ENCODE measurements at regions not wholly inside any gene's neighbourhood (a gene's known extent, or its start where the extent isn't known, plus 50 kb on each side); places are given as distances from the start of the nearest gene placed in this dataset.

DNA sequence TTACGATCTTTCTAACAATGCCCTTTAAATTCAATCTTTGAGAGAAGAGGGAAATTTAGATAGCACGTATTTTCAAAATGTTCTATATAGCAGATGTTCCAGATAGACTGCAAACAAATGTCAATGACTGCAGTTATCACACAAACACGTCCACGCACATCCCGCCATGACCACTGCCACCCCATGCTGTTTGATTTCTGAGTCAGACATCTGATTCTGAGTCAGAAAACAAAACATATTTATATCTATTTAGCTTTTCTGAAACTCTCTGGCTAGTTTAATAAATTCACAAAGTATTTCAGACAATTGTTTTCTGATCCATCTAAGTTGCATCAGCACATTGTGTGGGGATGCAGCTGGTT, 105.9 kb upstream of the BCAT1 start:
- intact Hi-C loops (cut with micrococcal nuclease; ENCODE audit: unreplicated experiment) (loop anchor here (2.0 to 5.0 kb wide), 2 partner anchors 104 to 217 kb away; no protein-coding TSS in a partner anchor), in situ Hi-C loops (cut with MboI) (loop anchor here (5.0 kb wide), 1 partner anchor 52 kb away; no protein-coding TSS in a partner anchor)
- Histone ChIP-seq H3K9ac (ENCODE audit: control insufficient read depth, insufficient read depth, low read length) (peak overlapping the region; percentile 87), H3K4me2 (ENCODE audit: control insufficient read depth, insufficient read depth) (peak overlapping the region; percentile 94), H3K27ac (ENCODE audit: control insufficient read depth, insufficient read depth) (peak overlapping the region; percentile 92), H3K36me3 (ENCODE audit: control insufficient read depth in 2 of 2, insufficient read depth in 2 of 2, low read length in 1 of 2) (peaks cover 0 to 5% of the 10 kb centered on the region in 2 experiments; a peak in 1 of 4 replicates), H3K4me3 (peak overlapping the region; percentile 89), H3K9me3 (replicated peaks; ENCODE audit: control insufficient read depth, insufficient read depth, low read length) (no peaks in the 10 kb centered on the region), H3K4me1 (ENCODE audit: control insufficient read depth, insufficient read depth, low read length) (peaks cover 30% of the 10 kb centered on the region), H2AFZ (ENCODE audit: control insufficient read depth, low read depth, low read length) (no peak overlapping the region), H3K27me3 (replicated peaks in 1 of 2; ENCODE audit: control insufficient read depth in 2 of 2, insufficient read depth in 2 of 2, low read length in 1 of 2) (no peaks in the 10 kb centered on the region), H4K20me1 (ENCODE audit: control insufficient read depth, insufficient read depth) (no peaks in the 10 kb centered on the region), H3K79me2 (ENCODE audit: control insufficient read depth, insufficient read depth, low read length) (peaks cover 73% of the 10 kb centered on the region)
- no TSS peak for BruUV-seq (replicated peaks)
- CTCF ChIA-PET = interaction anchor here (1.4 to 9.8 kb wide), 4 partner anchors 8 to 63 kb away, joined by 4 to 141 read pairs (median 24); no protein-coding TSS in a partner anchor
- SMC1A ChIA-PET (ENCODE audit: uncharacterized antibody, unreplicated experiment) = interaction anchor here (0.9 to 15.4 kb wide), 6 partner anchors 8 to 106 kb away, joined by 3 to 526 read pairs (median 42); partner anchors contain the start of gene BCAT1
- POLR2A ChIA-PET = interaction anchor here (0.9 to 13.3 kb wide), 5 partner anchors 29 to 104 kb away, joined by 3 to 297 read pairs (median 9); no protein-coding TSS in a partner anchor
- 0% methylated on average over 5 of the region's 5 CpGs for WGBS (ENCODE audit: insufficient coverage, insufficient replicate concordance, low lambda C conversion rate, missing lambda C conversion rate)
- FAIRE-seq (no peak), DNase-seq (ENCODE audit: low read depth, low spot score) (no peak), ATAC-seq (peak; percentile 14)
- RAD21 ChIA-PET (ENCODE audit: unreplicated experiment) = interaction anchor here (3.6 to 13.0 kb wide), 3 partner anchors 45 to 54 kb away, joined by 16 to 462 read pairs (median 22); no protein-coding TSS in a partner anchor
- TF ChIP-seq NFIC (IDR thresholded peaks at IDR 0.05; ENCODE audit: low read depth, low read length) = peak; percentile 93
- TF ChIP-seq NR2F1 (conservative IDR thresholded peaks at IDR 0.05) = 0 out of 2 replicates have a peak, but pooled peaks have one; percentile 17
- peak; percentile 93 for TF ChIP-seq MEF2A (IDR thresholded peaks at IDR 0.05; ENCODE audit: insufficient read depth, low read depth, low read length)
- no peak for TF ChIP-seq RBBP5 (conservative IDR thresholded peaks at IDR 0.05)
- TF ChIP-seq MYC (IDR thresholded peaks at IDR 0.05; ENCODE audit: insufficient read depth, insufficient read length, insufficient replicate concordance, low read length, severe bottlenecking) = no peak
- TF ChIP-seq SMAD5 (IDR thresholded peaks at IDR 0.05; ENCODE audit: low read depth) = no peak
- no peak for TF ChIP-seq NFXL1 (IDR thresholded peaks at IDR 0.05; ENCODE audit: borderline replicate concordance)
- TF ChIP-seq IRF4 (IDR thresholded peaks at IDR 0.05; ENCODE audit: low read depth, low read length) = peak; percentile 95
- peak; percentile 79 for TF ChIP-seq JUND (IDR thresholded peaks at IDR 0.05; ENCODE audit: low read depth, low read length)
- TF ChIP-seq, protein P1, sequence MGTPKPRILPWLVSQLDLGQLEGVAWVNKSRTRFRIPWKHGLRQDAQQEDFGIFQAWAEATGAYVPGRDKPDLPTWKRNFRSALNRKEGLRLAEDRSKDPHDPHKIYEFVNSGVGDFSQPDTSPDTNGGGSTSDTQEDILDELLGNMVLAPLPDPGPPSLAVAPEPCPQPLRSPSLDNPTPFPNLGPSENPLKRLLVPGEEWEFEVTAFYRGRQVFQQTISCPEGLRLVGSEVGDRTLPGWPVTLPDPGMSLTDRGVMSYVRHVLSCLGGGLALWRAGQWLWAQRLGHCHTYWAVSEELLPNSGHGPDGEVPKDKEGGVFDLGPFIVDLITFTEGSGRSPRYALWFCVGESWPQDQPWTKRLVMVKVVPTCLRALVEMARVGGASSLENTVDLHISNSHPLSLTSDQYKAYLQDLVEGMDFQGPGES (IDR thresholded peaks at IDR 0.05) = no peak
- no peak for TF ChIP-seq NFYA (IDR thresholded peaks at IDR 0.05; ENCODE audit: borderline replicate concordance, low read depth, low read length)
- TF ChIP-seq IKZF1 (conservative IDR thresholded peaks at IDR 0.05) = peak; percentile 30; the same call in 1 of the 2 replicates
- TF ChIP-seq, protein P2, sequence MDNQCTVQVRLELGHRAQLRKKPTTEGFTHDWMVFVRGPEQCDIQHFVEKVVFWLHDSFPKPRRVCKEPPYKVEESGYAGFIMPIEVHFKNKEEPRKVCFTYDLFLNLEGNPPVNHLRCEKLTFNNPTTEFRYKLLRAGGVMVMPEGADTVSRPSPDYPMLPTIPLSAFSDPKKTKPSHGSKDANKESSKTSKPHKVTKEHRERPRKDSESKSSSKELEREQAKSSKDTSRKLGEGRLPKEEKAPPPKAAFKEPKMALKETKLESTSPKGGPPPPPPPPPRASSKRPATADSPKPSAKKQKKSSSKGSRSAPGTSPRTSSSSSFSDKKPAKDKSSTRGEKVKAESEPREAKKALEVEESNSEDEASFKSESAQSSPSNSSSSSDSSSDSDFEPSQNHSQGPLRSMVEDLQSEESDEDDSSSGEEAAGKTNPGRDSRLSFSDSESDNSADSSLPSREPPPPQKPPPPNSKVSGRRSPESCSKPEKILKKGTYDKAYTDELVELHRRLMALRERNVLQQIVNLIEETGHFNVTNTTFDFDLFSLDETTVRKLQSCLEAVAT (IDR thresholded peaks at IDR 0.05) = peak; percentile 76; the same call in 1 of the 2 replicates
- TF ChIP-seq, protein P3, sequence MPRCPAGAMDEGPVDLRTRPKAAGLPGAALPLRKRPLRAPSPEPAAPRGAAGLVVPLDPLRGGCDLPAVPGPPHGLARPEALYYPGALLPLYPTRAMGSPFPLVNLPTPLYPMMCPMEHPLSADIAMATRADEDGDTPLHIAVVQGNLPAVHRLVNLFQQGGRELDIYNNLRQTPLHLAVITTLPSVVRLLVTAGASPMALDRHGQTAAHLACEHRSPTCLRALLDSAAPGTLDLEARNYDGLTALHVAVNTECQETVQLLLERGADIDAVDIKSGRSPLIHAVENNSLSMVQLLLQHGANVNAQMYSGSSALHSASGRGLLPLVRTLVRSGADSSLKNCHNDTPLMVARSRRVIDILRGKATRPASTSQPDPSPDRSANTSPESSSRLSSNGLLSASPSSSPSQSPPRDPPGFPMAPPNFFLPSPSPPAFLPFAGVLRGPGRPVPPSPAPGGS (IDR thresholded peaks at IDR 0.05; ENCODE audit: borderline replicate concordance, insufficient read depth, low read depth, low read length, poor library complexity, severe bottlenecking) = peak; percentile 88
- TF ChIP-seq ZNF217 (IDR thresholded peaks at IDR 0.05) = no peak
- TF ChIP-seq BHLHE40 (IDR thresholded peaks at IDR 0.05; ENCODE audit: borderline replicate concordance in 1 of 2, low read depth in 2 of 2, low read length in 1 of 2) = peak in 1 of 2 experiments; percentile 70; a peak in 1 of 4 replicates
- TF ChIP-seq RUNX3 (IDR thresholded peaks at IDR 0.05; ENCODE audit: low read length) = peak; percentile 98
- TF ChIP-seq DPF2 (IDR thresholded peaks at IDR 0.05) = peak; percentile 75; the same call in 1 of the 2 replicates
- TF ChIP-seq CREB1 (IDR thresholded peaks at IDR 0.05; ENCODE audit: low read depth) = peak; percentile 60
- TF ChIP-seq FOXM1 (IDR thresholded peaks at IDR 0.05; ENCODE audit: low read depth, low read length) = peak; percentile 89
- TF ChIP-seq POLR2AphosphoS2 (IDR thresholded peaks at IDR 0.05; ENCODE audit: low read depth, low read length) = no peak; the same call in 1 of the 2 replicates
- peak; percentile 86; the same call in 1 of the 2 replicates for TF ChIP-seq MXI1 (IDR thresholded peaks at IDR 0.05; ENCODE audit: low read depth, low read length)
- TF ChIP-seq TCF7 (IDR thresholded peaks at IDR 0.05; ENCODE audit: borderline replicate concordance) = no peak
